ENCODE measurements at regions not wholly inside any gene's neighbourhood (a gene's known extent, or its start where the extent isn't known, plus 50 kb on each side); places are given as distances from the start of the nearest gene placed in this dataset.
A peak's percentile ranks its signal among the peaks of the same experiment; 100 is the strongest.

GRCh38 chr20:39290575-39290974 lies 328.4 kb downstream of the DHX35 start:
- H3K23ac ChIP-seq (ENCODE audit: insufficient read length), result no peak overlapping the region
- H3K36me3 ChIP-seq (ENCODE audit: control insufficient read depth in 2 of 4, insufficient read depth in 4 of 4, low read length in 3 of 4), result peaks cover 0 to 5% (median 0%) of the 10 kb centered on the region in 4 experiments; a peak in 1 of 8 replicates
- H3K18ac ChIP-seq (ENCODE audit: extremely low read depth, low read length), result no peak overlapping the region
- DNase-seq (ENCODE audit: low read depth in 1 of 2, low spot score in 2 of 2), result no peak
- H3K23me2 ChIP-seq (ENCODE audit: low read depth, low read length), result no peaks in the 10 kb centered on the region
- H4K5ac ChIP-seq (ENCODE audit: insufficient read length, low read depth, low read length), result no peak overlapping the region
- CTCF ChIA-PET (ENCODE audit: partially characterized antibody), result interaction anchor here (1.0 to 6.5 kb wide), 10 partner anchors 8 to 371 kb away, joined by 3 to 44 read pairs (median 4); no protein-coding TSS in a partner anchor
- H3K14ac ChIP-seq (ENCODE audit: insufficient read length), result no peak overlapping the region
- no peak overlapping the region for H4K8ac ChIP-seq (ENCODE audit: extremely low read depth, insufficient read depth, low read length)
- no peak overlapping the region for H3K4me3 ChIP-seq (ENCODE audit: extremely low read depth in 1 of 4, insufficient read depth in 2 of 4, low read depth in 3 of 4, low read length in 4 of 4)
- H3K4me2 ChIP-seq (ENCODE audit: insufficient read depth in 1 of 2, low read depth in 2 of 2, low read length in 2 of 2), result no peak overlapping the region
- no peaks in the 10 kb centered on the region for H4K20me1 ChIP-seq (replicated peaks in 1 of 2; ENCODE audit: control insufficient read depth in 1 of 2, insufficient read depth in 2 of 2, low read length in 2 of 2)
- H2BK20ac ChIP-seq (ENCODE audit: low read length), result peak overlapping the region; percentile 87; the same call in 1 of the 2 replicates
- no peaks in the 10 kb centered on the region for H3K27me3 ChIP-seq (replicated peaks in 1 of 4; ENCODE audit: control insufficient read depth in 3 of 4, extremely low read depth in 1 of 4, insufficient read depth in 3 of 4, low read length in 3 of 4)
- H2BK12ac ChIP-seq (ENCODE audit: low read depth, low read length), result peak overlapping the region; percentile 93; the same call in 1 of the 2 replicates
- no peak overlapping the region for H3K4ac ChIP-seq (replicated peaks; ENCODE audit: insufficient read length, low read depth, low read length)
- no peak overlapping the region; the same call in 1 of the 2 replicates for H2AK5ac ChIP-seq (ENCODE audit: low read depth, low read length)
- no peak overlapping the region for H2BK120ac ChIP-seq (replicated peaks; ENCODE audit: low read depth, low read length)
- H3K56ac ChIP-seq (replicated peaks; ENCODE audit: insufficient read length, low read depth, low read length), result no peak overlapping the region
- H3K9ac ChIP-seq (replicated peaks in 1 of 4; ENCODE audit: extremely low read depth in 1 of 4, low read depth in 3 of 4, low read length in 3 of 4), result no peak overlapping the region
- H3K79me2 ChIP-seq (ENCODE audit: control insufficient read depth in 1 of 2, insufficient read depth in 2 of 2, low read length in 2 of 2), result no peaks in the 10 kb centered on the region
- no peak overlapping the region for H2BK15ac ChIP-seq (ENCODE audit: low read length)
- peak overlapping the region; percentile 96 for H4K91ac ChIP-seq (replicated peaks; ENCODE audit: insufficient read length, low read length)
- POLR2A ChIA-PET (ENCODE audit: partially characterized antibody), result interaction anchor here (2.0 kb wide), 1 partner anchor 9 kb away, joined by 7 read pairs; no protein-coding TSS in a partner anchor
- H2AFZ ChIP-seq (ENCODE audit: low read length), result no peak overlapping the region
- FAIRE-seq, result peak; percentile 57
- peaks cover 2 to 15% (median 9%) of the 10 kb centered on the region in 4 experiments; a peak in 4 of 7 replicates for H3K4me1 ChIP-seq (replicated peaks in 1 of 4; ENCODE audit: control insufficient read depth in 3 of 4, insufficient read depth in 4 of 4, low read length in 3 of 4)
- peak overlapping the region; percentile 74; the same call in 1 of the 2 replicates for H2BK5ac ChIP-seq (ENCODE audit: low read depth, low read length)
- H3K9me3 ChIP-seq (ENCODE audit: insufficient read depth in 2 of 2, low read depth in 1 of 2, low read length in 1 of 2), result peaks cover 14 to 15% of the 10 kb centered on the region in 2 experiments
- H3K79me1 ChIP-seq (ENCODE audit: low read depth, low read length), result no peaks in the 10 kb centered on the region
- H3K27ac ChIP-seq (ENCODE audit: low read depth, low read length), result no peak overlapping the region; the same call in 1 of the 2 replicates
- TF ChIP-seq MAFK (IDR thresholded peaks at IDR 0.05; ENCODE audit: low read depth, low read length) (no peak), SP2 (IDR thresholded peaks at IDR 0.05; ENCODE audit: low read length) (no peak), POU5F1 (IDR thresholded peaks at IDR 0.05; ENCODE audit: low read depth, low read length) (peak; percentile 59; the same call in 1 of the 2 replicates), CTCF (IDR thresholded peaks at IDR 0.05; ENCODE audit: control extremely low read depth in 1 of 3, insufficient read depth in 1 of 3, low read depth in 1 of 3, low read length in 3 of 3) (no peak), USF2 (IDR thresholded peaks at IDR 0.05; ENCODE audit: low read length) (no peak), CBX8 (IDR thresholded peaks at IDR 0.05; ENCODE audit: borderline replicate concordance, low read depth, low read length) (no peak), TCF12 (IDR thresholded peaks at IDR 0.05; ENCODE audit: low read depth, low read length) (0 out of 2 replicates have a peak, but pooled peaks have one; percentile 76), GTF2F1 (IDR thresholded peaks at IDR 0.05; ENCODE audit: borderline replicate concordance, low read depth, low read length) (no peak), E2F6 (IDR thresholded peaks at IDR 0.05) (no peak), KDM5A (IDR thresholded peaks at IDR 0.05; ENCODE audit: low read length) (no peak)
